Endothelial cell of umbilical vein (primary cell): ENCODE measurements at regions not wholly inside any gene's neighbourhood (a gene's known extent, or its start where the extent isn't known, plus 50 kb on each side); places are given as distances from the start of the nearest gene placed in this dataset.

ENCODE experiments used
- CTCF ChIP-seq, 2 donors: IDR thresholded peaks; 1 replicate in 1 of 2; 2 replicates in 1 of 2; pipeline ENCODE4 v1.5.1; 2011; ENCODE audit warnings: low read length in 2 of 2, mild to moderate bottlenecking in 2 of 2, moderate library complexity in 2 of 2, control low read depth in 1 of 2, inconsistent platforms in 1 of 2, low read depth in 1 of 2; ENCODE audit not compliant: insufficient read depth in 1 of 2; ENCODE audit errors: extremely low read depth in 1 of 2
- EZH2 ChIP-seq: IDR thresholded peaks from 2 replicates; pipeline ENCODE4 v1.6.1; 2012; ENCODE audit warnings: borderline replicate concordance, low read depth, mild to moderate bottlenecking, moderate library complexity, low read length, inconsistent platforms; ENCODE audit not compliant: severe bottlenecking
- POLR2A ChIP-seq: IDR thresholded peaks from 2 replicates; pipeline ENCODE4 v1.6.1; 2012; ENCODE audit warnings: low read depth, mild to moderate bottlenecking, control low read depth, low read length

- no peak for TF ChIP-seq CTCF (IDR thresholded peaks at IDR 0.05; ENCODE audit: extremely low read depth in 1 of 2, insufficient read depth in 1 of 2, low read depth in 1 of 2, low read length in 2 of 2)
- TF ChIP-seq POLR2A: no peak
- TF ChIP-seq EZH2: no peak
Measured at GRCh38 chr4:189124149-189124758, 816.4 kb upstream of the FRG1 start.
